PC-3 (cell line): ENCODE measurements at regions not wholly inside any gene's neighbourhood (a gene's known extent, or its start where the extent isn't known, plus 50 kb on each side); places are given as distances from the start of the nearest gene placed in this dataset.

Source experiments
- ATAC-seq: fragments of 200-7000 bp; cut with Tn5 transposase; 2 replicates; pipeline ENCODE4 v1.9.1; 2020; ENCODE audit warnings: mild to moderate bottlenecking, moderate library complexity
- BruUV-seq: library from RNA; stranded (reverse); fragments of 400-500 nt; replicated peaks from 2 replicates; lab custom pipeline; 2021; lab: Mats Ljungman, UMichigan
- CTCF ChIA-PET: fragments of 300-600 bp; sonication (Branson Sonifier 250); formaldehyde crosslinking; loops from one replicate; lab custom pipeline; 2022; ENCODE audit warnings: antibody characterized with exemption; lab: Charles Lee
- POLR2A ChIA-PET: fragments of 300-600 bp; sonication (Branson Sonifier 250); formaldehyde crosslinking; loops from one replicate; lab custom pipeline; 2022; ENCODE audit warnings: antibody characterized with exemption; ENCODE audit not compliant: unreplicated experiment; lab: Charles Lee
- DNase-seq: peaks from one replicate; pipeline ENCODE4 v3.0.0-alpha.2; 2015
- H2AFZ ChIP-seq: fragments of 300-600 bp; sonication (generic); 2 replicates; pipeline ENCODE4 v1.6.0; 2016; ENCODE audit warnings: antibody characterized with exemption, low read length
- H3F3A ChIP-seq: fragments of 300-600 bp; sonication (generic); one replicate; pipeline ENCODE4 v1.6.0; 2017; ENCODE audit warnings: antibody characterized with exemption, low read length, control low read depth, mild to moderate bottlenecking; ENCODE audit not compliant: unreplicated experiment
- H3K27ac ChIP-seq: fragments of 300-600 bp; sonication (generic); 2 replicates; pipeline ENCODE4 v1.5.1; 2016; ENCODE audit warnings: mild to moderate bottlenecking, low read length
- H3K27me3 ChIP-seq: fragments of 300-600 bp; sonication (generic); 2 replicates; pipeline ENCODE4 v1.6.1; 2016; ENCODE audit warnings: low read length, mixed read lengths
- H3K36me3 ChIP-seq: fragments of 300-600 bp; sonication (generic); 2 replicates; pipeline ENCODE4 v1.6.1; 2016; ENCODE audit warnings: low read depth, mixed run types, low read length, mixed read lengths
- H3K4me1 ChIP-seq: fragments of 300-600 bp; sonication (generic); 2 replicates; pipeline ENCODE4 v1.5.1; 2016; ENCODE audit warnings: low read length; ENCODE audit not compliant: insufficient read depth
- H3K4me2 ChIP-seq: fragments of 300-600 bp; sonication (generic); 2 replicates; pipeline ENCODE4 v1.6.0; 2016; ENCODE audit warnings: low read length
- H3K4me3 ChIP-seq: fragments of 300-600 bp; sonication (generic); 2 replicates; pipeline ENCODE4 v1.5.1; 2016; ENCODE audit warnings: mild to moderate bottlenecking, low read length, mixed read lengths
- H3K79me2 ChIP-seq: fragments of 300-600 bp; sonication (generic); 2 replicates; pipeline ENCODE4 v1.6.1; 2017; ENCODE audit warnings: low read length, mixed read lengths
- H3K9ac ChIP-seq: fragments of 300-600 bp; sonication (generic); 2 replicates; pipeline ENCODE4 v1.6.0; 2016; ENCODE audit warnings: mild to moderate bottlenecking, low read length
- H3K9me2 ChIP-seq: fragments of 300-600 bp; sonication (generic); replicated peaks from 2 replicates; pipeline ENCODE4 v1.6.1; 2016; ENCODE audit warnings: mixed run types, low read length, mixed read lengths
- H3K9me3 ChIP-seq: fragments of 300-600 bp; sonication (generic); 2 replicates; pipeline ENCODE4 v1.6.1; 2016; ENCODE audit warnings: low read length, mixed read lengths
- H4K20me1 ChIP-seq: fragments of 300-600 bp; sonication (generic); 2 replicates; pipeline ENCODE4 v1.6.1; 2016; ENCODE audit warnings: low read length, mixed read lengths
- CTCF ChIP-seq: fragments of 300-600 bp; sonication (generic); conservative IDR thresholded peaks from 2 replicates; pipeline ENCODE4 v1.5.1; 2017; ENCODE audit warnings: antibody characterized with exemption, low read depth, mild to moderate bottlenecking, low read length
- EZH2 ChIP-seq: fragments of 300-600 bp; sonication (generic); IDR thresholded peaks from one replicate; pipeline ENCODE4 v1.6.1; 2017; ENCODE audit warnings: antibody characterized with exemption, mild to moderate bottlenecking, low read length; ENCODE audit not compliant: unreplicated experiment
- EZH2phosphoT487 ChIP-seq: fragments of 300-600 bp; sonication (generic); IDR thresholded peaks from 2 replicates; pipeline ENCODE4 v1.6.1; 2018; ENCODE audit warnings: mild to moderate bottlenecking, antibody characterized with exemption, low read length, borderline replicate concordance
- intact Hi-C: fragments of 100-400 bp; cut with micrococcal nuclease; formaldehyde crosslinking; loops from 2 replicates; pipeline ENCODE4 v1.9.0; 2023

GRCh38 chr13:31049083-31049482 is 112.6 kb downstream of the HSPH1 start:
- no peak overlapping the region for H3K27ac ChIP-seq
- no peak overlapping the region for H3K9ac ChIP-seq
- no peaks in the 10 kb centered on the region for H3K79me2 ChIP-seq
- DNase-seq = no peak
- ChIA-PET CTCF (no interaction called here), POLR2A (interaction anchor here (0.6 kb wide), 1 partner anchor 127 kb away, joined by 4 read pairs; no protein-coding TSS in a partner anchor)
- ATAC-seq = no peak
- H2AFZ ChIP-seq = no peak overlapping the region
- peaks cover 30% of the 10 kb centered on the region for H3K4me1 ChIP-seq
- H3K27me3 ChIP-seq = no peaks in the 10 kb centered on the region
- intact Hi-C loops = loop anchor here (5.0 kb wide), 1 partner anchor 113 kb away; the partner anchor contains the start of gene HSPH1
- no TSS peak for BruUV-seq
- no peaks in the 10 kb centered on the region for H3K9me2 ChIP-seq
- peaks cover 10% of the 10 kb centered on the region for H3F3A ChIP-seq
- TF ChIP-seq CTCF = no peak
- no peak for TF ChIP-seq EZH2
- no peak for TF ChIP-seq EZH2phosphoT487
- no peak overlapping the region for H3K4me3 ChIP-seq
- no peaks in the 10 kb centered on the region; the same call in 1 of the 2 replicates for H3K36me3 ChIP-seq
- no peaks in the 10 kb centered on the region for H3K9me3 ChIP-seq
- H4K20me1 ChIP-seq = no peaks in the 10 kb centered on the region
- no peak overlapping the region for H3K4me2 ChIP-seq

GRCh38 chr13:31048521-31048920 is 113.2 kb downstream of the HSPH1 start:
- CTCF ChIA-PET = no interaction called here
- BruUV-seq = no TSS peak
- POLR2A ChIA-PET = no interaction called here

More at GRCh38 chr13:31048521-31048920, 113.2 kb downstream of the HSPH1 start:
- Histone ChIP-seq H3K4me2 (no peak overlapping the region), H3K27ac (no peak overlapping the region), H3K4me3 (no peak overlapping the region), H3K36me3 (no peaks in the 10 kb centered on the region; the same call in 1 of the 2 replicates), H3K9me3 (no peaks in the 10 kb centered on the region), H4K20me1 (no peaks in the 10 kb centered on the region), H3K9me2 (no peaks in the 10 kb centered on the region), H3K27me3 (no peaks in the 10 kb centered on the region), H3K9ac (no peak overlapping the region), H3F3A (peaks cover 10% of the 10 kb centered on the region), H3K4me1 (peaks cover 30% of the 10 kb centered on the region), H3K79me2 (no peaks in the 10 kb centered on the region), H2AFZ (no peak overlapping the region)
- intact Hi-C loops = loop anchor here (5.0 kb wide), 1 partner anchor 114 kb away; the partner anchor contains the start of gene HSPH1
- ATAC-seq (no peak), DNase-seq (no peak)
- TF ChIP-seq EZH2 = no peak
- TF ChIP-seq EZH2phosphoT487 = no peak
- TF ChIP-seq CTCF = no peak
